HG03521 (cell line): ENCODE measurements at regions not wholly inside any gene's neighbourhood (a gene's known extent, or its start where the extent isn't known, plus 50 kb on each side); places are given as distances from the start of the nearest gene placed in this dataset.

Experiments used
- ATAC-seq: cut with Tn5 transposase; IDR thresholded peaks from one replicate; pipeline ENCODE4 v1.9.1; 2021; ENCODE audit warnings: mild to moderate bottlenecking, moderate library complexity; ENCODE audit not compliant: unreplicated experiment

DNA sequence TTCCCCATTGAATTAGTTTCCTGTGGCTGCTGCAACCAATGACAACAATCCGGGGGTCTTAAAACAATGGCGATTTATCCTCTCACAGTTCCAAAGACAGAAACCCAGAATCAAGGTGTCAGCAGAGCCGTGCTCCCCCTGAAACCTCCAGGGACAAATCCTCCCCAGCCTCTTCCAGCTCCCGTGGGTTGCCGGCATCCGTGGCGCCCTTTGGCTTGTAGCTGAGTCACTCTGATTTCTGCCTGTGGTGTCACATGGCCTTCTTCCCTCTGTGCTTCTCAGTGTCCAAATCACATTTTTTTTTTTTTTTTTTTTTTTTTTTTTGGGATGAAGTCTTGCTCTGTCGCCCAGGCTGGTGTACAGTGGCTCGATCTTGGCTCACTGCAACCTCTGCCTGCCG lies 64.5 kb upstream of the STX18 start:
- ATAC-seq, result no peak

DNA sequence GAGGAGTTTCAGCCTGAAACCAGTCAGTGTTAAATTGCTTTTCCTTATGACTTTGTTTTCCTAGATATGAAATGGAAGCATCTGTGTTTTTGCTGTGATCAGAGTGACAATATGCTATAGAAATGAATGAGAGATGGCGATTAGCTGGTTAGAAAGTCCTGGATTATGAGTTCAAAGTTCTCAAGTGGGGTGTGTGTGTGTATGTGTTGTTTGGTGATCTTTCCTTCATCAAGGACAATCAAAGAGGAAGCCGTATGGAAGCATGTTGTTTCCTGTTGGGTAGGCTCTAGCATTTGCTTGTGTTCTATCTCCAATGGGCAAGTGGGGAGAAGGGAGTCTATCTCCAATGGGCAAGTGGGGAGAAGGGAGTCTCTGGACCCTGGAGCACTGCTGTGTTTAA lies 64.0 kb upstream of the STX18 start:
- ATAC-seq, result no peak

GRCh38 chr4:4603592-4603991 lies 61.7 kb upstream of the STX18 start:
- ATAC-seq, result no peak

GRCh38 chr4:4603067-4603466 lies 61.2 kb upstream of the STX18 start:
- ATAC-seq, result no peak

GRCh38 chr4:4602468-4602867 lies 60.6 kb upstream of the STX18 start:
- no peak for ATAC-seq

- no peak for ATAC-seq
These were observed 60.0 kb upstream of the STX18 start for GRCh38 chr4:4601803-4602369.

- ATAC-seq, result no peak
These were observed 57.8 kb upstream of the STX18 start for GRCh38 chr4:4599481-4600275.

DNA sequence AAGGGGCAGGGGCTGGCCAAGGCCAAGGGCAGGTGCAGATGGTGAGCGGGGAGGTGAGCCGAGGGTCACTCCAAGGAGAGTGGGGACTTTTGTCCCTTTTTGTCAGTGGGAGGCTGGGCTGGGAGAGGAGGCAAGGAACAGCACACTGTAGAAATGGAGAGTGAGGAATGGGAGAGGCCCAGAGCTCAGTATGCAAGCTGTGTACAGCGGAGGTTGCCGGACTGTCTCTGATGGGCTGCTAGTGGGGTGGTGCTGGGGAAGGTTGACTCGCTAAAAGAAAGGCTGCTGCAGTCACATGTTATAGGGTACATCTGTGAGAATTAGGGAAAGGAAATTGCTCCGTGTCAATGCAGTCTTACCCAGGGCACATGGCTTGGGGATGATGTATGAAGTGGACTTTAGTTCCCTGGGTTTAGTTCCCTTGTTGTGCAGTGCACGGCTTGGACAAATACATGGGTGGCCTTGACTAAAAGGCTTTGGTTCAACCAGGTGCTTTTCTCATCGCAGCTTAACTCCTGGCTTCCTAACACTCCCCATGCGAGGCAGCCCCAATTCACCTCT lies 57.1 kb upstream of the STX18 start:
- no peak for ATAC-seq

DNA sequence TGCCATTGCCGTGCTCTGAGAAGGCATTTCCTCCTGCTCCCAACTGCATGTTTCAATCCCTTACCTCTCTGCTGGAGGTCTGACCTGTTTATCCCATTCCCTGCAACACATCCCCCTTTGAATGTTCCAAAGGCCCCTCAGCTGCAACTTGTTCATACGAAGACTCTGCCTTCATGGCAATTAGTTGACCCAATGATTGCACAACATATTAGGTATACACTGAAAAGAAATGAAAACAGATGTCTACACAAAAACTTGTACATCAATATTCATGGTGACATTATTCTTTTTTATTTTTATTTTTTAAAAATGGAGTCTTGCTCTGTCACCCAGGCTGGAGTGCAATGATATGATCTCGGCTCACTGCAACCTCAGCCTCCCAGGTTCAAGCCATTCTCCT lies 54.9 kb upstream of the STX18 start:
- no peak for ATAC-seq

- ATAC-seq, result no peak
These were observed 53.4 kb upstream of the STX18 start for GRCh38 chr4:4595252-4595651.

DNA sequence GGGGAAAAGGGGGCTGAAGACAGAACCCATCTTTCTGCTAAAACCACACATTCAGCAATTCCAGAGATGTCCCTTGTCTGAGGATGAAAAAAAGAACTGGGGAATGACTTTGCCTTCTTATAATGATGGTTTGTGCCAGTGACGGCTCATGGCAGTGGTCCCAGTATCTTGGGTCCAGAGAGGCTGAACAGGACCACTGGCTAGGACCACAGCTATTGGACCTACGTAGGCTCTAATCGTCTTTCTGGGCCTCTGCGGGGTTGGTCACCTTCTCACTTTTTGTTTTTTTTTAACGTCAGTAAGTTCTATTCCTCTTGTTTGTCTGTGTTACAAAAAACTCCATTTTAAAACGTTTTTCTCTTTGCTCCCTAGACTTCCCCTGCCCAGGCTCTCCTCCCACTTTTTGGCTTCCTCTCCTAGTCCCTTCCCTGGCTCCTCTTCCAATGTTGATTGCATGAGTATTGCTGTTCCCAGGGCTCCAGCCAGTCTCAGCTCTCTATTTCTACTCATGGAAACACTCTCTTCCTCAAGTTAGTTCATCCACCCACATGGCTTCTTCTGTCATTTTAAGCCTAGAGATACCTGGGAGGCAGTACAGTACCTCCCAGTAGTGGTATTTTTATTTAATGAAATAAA lies 52.6 kb upstream of the STX18 start:
- ATAC-seq, result no peak

- no peak for ATAC-seq
These were observed 51.9 kb upstream of the STX18 start for GRCh38 chr4:4593596-4594284.

GRCh38 chr4:4592414-4592813 lies 50.6 kb upstream of the STX18 start:
- ATAC-seq, result no peak
